Breast epithelium (tissue), 4 donors: ENCODE measurements at regions not wholly inside any gene's neighbourhood (a gene's known extent, or its start where the extent isn't known, plus 50 kb on each side); places are given as distances from the start of the nearest gene placed in this dataset.
"Not testable (repeated sequence)": the region's sequence is repeated elsewhere in the genome, so short reads cannot be mapped to it uniquely, and the experiment has no call there.

ENCODE experiments used
- DNase-seq, 2 donors: peaks; one replicate each; pipeline ENCODE4 v3.0.0-alpha.2; 2019; ENCODE audit warnings: low spot score in 2 of 2
- H3K27ac ChIP-seq, 2 donors: fragments of 200-600 bp; sonication (generic) in 1 of 2; one replicate each; pipeline ENCODE4 v1.5.1; 2016 to 2019; ENCODE audit warnings: mild to moderate bottlenecking in 1 of 2
- H3K27me3 ChIP-seq, 2 donors: fragments of 200-600 bp; sonication (generic) in 1 of 2; one replicate each; pipeline versions ENCODE4 v1.5.1 to v1.6.0; 2017 to 2019; ENCODE audit warnings: control low read depth in 1 of 2, mild to moderate bottlenecking in 1 of 2
- H3K36me3 ChIP-seq: fragments of 200-600 bp; one replicate; pipeline ENCODE4 v1.5.1; 2019
- H3K4me1 ChIP-seq, 2 donors: fragments of 200-600 bp; sonication (generic); one replicate each; pipeline ENCODE4 v1.5.1; 2016 to 2019; ENCODE audit warnings: control low read depth in 1 of 2
- H3K4me3 ChIP-seq, 3 donors: fragments of 200-600 bp; sonication (generic); 1 replicate in 2 of 3; 2 replicates in 1 of 3; pipeline ENCODE4 v1.5.1; 2016 to 2019; ENCODE audit warnings: mild to moderate bottlenecking in 3 of 3, moderate library complexity in 2 of 3
- H3K9me3 ChIP-seq, 2 donors: fragments of 200-600 bp; sonication (generic) in 1 of 2; one replicate each; pipeline ENCODE4 v1.5.1; 2016 to 2019; ENCODE audit warnings: control low read depth in 1 of 2
- CTCF ChIP-seq, 3 donors: fragments of 450-650 bp; IDR thresholded peaks; one replicate each; pipeline ENCODE4 v1.5.1; 2016 to 2017; ENCODE audit warnings: antibody characterized with exemption in 3 of 3, mild to moderate bottlenecking in 3 of 3, moderate library complexity in 3 of 3
- POLR2A ChIP-seq: fragments of 450-650 bp; IDR thresholded peaks from one replicate; pipeline ENCODE4 v1.6.1; 2016; ENCODE audit warnings: antibody characterized with exemption, mild to moderate bottlenecking, moderate library complexity
- POLR2AphosphoS5 ChIP-seq, 3 donors: sonication (generic); formaldehyde crosslinking; IDR thresholded peaks; one replicate each; pipeline ENCODE4 v1.6.1; 2017; ENCODE audit warnings: antibody characterized with exemption in 3 of 3
- intact Hi-C: fragments of 100-400 bp; cut with DNase I; formaldehyde crosslinking; loops from one replicate; pipeline ENCODE4 v1.15.1; 2023; ENCODE audit warnings: low total_unique reads

- intact Hi-C loops = no loop called here
- TF ChIP-seq CTCF (IDR thresholded peaks at IDR 0.05) = no peak
- no peak for TF ChIP-seq POLR2AphosphoS5 (IDR thresholded peaks at IDR 0.05)
- no peak for TF ChIP-seq POLR2A
- H3K36me3 ChIP-seq = no peaks in the 10 kb centered on the region
These were observed 66.9 kb upstream of the N4BP1 start for GRCh38 chr16:48676836-48677235.

GRCh38 chr16:48668184-48668583 is 58.2 kb upstream of the N4BP1 start:
- DNase-seq, H3K9me3 ChIP-seq, H3K27ac ChIP-seq, H3K4me1 ChIP-seq, intact Hi-C loops, H3K4me3 ChIP-seq, H3K36me3 ChIP-seq, H3K27me3 ChIP-seq: not testable (repeated sequence)

More at GRCh38 chr16:48676836-48677235, 66.9 kb upstream of the N4BP1 start:
- no peaks in the 10 kb centered on the region for H3K27me3 ChIP-seq
- no peak overlapping the region for H3K4me3 ChIP-seq
- no peaks in the 10 kb centered on the region for H3K4me1 ChIP-seq
- peaks cover 5 to 10% of the 10 kb centered on the region in 2 donors for H3K9me3 ChIP-seq
- no peak for DNase-seq
- no peak overlapping the region for H3K27ac ChIP-seq

GRCh38 chr16:48659940-48660339 is 50.0 kb upstream of the N4BP1 start:
- H3K9me3 ChIP-seq = peaks cover 20 to 26% of the 10 kb centered on the region in 2 donors
- no peak for DNase-seq
- TF ChIP-seq POLR2A = no peak
- H3K36me3 ChIP-seq = no peaks in the 10 kb centered on the region
- intact Hi-C loops = no loop called here
- no peak overlapping the region for H3K4me3 ChIP-seq
- H3K27me3 ChIP-seq = no peaks in the 10 kb centered on the region
- no peaks in the 10 kb centered on the region for H3K4me1 ChIP-seq
- no peak overlapping the region for H3K27ac ChIP-seq
